ENCODE measurements at regions not wholly inside any gene's neighbourhood (a gene's known extent, or its start where the extent isn't known, plus 50 kb on each side); places are given as distances from the start of the nearest gene placed in this dataset.

DNA sequence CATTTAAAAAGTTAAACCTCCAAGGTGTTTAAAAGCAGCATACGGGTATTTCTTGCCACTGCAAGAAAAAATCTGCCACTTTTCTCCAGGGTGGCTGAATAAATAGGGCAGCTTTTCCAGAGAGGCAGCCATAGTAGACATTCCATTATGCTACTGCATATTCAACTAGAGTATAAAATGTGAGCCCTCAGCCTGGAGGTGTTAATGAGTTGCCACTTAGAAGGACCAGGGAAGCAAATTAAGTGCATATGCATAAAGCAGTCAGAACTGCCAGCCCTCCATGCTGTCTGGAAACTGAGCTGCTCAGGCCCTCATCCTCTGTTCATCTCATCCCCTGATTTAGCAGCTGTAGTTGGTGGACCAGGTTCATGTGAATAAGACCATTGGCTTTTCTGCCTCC lies 99.4 kb downstream of the DIRAS3 start:
- DNase-seq, result no peak
- intact Hi-C loops (cut with DNase I), result no loop called here
- ATAC-seq, result no peak

DNA sequence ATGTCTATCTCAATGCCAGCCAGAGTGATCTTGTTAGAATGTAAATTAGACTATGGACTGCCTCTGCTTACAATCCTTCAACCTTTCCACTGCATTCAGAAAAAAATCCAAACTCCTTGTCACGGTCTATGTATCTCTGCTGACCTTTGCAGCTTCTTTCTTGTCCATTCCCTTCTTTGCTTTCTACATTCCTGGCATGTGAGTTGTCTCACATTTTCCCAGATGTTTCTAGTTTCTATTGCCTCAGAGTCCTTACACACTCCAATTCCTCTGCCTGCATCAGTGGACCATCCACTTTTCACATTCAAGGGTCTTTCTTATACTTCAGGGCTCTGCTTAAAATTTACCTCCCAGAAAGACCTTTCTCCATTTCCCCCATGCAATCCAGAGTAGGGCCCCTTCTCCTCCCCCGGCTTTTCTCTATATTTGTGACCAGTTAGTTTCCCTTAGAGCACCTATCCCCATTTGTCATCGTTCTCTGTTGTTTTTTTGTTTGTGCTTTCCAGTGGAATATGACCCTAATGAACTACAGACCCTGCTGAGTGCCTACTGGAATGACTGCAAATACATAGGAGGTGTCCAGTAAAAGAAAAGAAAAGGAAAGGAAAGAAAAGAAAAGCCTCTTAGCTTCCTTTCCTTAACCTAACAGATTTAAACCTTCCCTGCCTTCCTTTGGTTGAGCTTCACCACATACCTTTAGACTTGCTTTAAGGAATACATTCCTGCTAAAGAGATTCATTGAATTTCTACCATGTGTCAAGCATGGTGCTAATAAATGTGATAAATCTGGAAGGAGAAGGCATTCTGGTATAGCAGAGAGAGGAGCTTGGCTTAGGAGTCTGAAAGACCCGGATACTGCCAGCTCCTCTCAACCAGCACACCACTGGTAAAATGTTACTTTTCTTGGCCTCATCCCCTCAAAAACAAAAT lies 102.0 kb downstream of the DIRAS3 start:
- ATAC-seq, result no peak

GRCh38 chr1:67947114-67947513 lies 103.3 kb downstream of the DIRAS3 start:
- DNase-seq (no peak), ATAC-seq (peak; percentile 44 to 67)
- intact Hi-C loops (cut with DNase I), result no loop called here

More for the DNA sequence above, 102.0 kb downstream of the DIRAS3 start:
- no peak for DNase-seq
- intact Hi-C loops (cut with DNase I), result no loop called here

DNA sequence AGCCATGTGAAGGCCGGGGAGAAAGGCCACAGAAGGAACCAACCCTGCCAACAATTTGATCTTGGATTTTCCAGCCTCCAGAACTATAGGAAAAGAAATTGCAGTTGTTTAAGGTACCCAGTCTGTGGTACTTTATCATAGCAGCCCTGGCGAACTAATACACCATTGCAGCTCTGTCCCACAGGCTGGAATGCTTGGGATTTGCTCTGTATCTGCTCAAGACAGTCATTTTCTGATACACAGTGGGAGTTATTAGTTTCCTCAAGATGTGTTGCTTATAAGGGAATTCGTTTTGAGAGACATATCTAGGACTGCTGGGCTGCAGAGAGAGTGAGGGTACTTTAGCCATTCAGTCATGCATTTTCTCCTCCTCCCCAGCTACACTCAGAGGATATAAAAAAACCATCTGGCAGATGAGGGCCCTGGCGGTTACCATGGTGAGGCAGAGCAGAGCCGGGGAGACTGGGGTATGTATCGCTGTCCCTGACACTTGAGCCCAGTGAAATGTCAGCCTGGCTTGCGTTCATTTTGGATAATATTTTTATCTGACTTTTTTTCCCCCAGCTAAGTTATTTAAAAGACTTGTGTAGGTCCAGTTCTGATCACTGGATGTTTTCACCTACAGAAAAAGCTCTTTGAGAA lies 104.6 kb downstream of the DIRAS3 start:
- peak; percentile 76 to 94 for ATAC-seq
- intact Hi-C loops (cut with DNase I), result no loop called here
- peak; percentile 26 for DNase-seq

DNA sequence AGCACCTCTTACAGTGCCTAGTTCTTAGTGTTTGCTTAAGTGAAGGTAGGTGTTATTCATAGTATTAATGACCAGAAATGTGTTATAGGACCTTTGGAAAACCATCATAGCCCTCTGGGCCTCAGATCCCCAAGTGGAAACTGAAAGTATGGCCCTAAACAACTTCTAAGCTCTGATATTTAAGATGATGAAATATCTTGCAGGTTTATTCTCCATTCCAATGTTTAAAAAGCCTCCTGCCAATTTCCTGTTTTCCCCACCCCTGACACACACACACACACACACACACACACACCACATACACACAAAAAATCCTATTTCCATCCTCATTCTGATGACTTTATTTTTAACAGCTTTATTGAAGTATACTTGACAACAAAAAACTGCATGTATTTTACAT lies 108.2 kb downstream of the DIRAS3 start:
- intact Hi-C loops (cut with DNase I), result no loop called here
- ATAC-seq, result no peak

DNA sequence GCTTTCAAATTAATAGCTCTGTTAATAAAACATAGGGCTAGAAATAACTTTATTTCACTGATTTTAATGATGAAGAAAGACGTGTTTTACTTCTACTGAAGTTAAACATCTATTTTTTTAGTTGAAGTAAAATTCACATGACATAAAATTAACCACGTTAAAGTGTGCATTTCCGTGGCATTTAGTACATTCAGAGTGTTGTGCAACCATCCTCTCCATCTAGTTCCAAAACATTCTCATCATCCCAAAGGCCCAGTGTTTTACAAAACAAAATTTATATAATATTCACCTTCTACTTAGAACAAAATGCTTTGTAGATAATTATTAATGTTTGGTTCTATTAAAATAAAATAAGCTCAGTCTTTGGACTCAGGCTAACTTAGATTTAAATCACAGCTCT lies 108.5 kb upstream of the GNG12 start:
- ATAC-seq (no peak), DNase-seq (no peak)
- intact Hi-C loops (cut with DNase I), result no loop called here

More for the DNA sequence above, 108.2 kb downstream of the DIRAS3 start:
- DNase-seq, result no peak

DNA sequence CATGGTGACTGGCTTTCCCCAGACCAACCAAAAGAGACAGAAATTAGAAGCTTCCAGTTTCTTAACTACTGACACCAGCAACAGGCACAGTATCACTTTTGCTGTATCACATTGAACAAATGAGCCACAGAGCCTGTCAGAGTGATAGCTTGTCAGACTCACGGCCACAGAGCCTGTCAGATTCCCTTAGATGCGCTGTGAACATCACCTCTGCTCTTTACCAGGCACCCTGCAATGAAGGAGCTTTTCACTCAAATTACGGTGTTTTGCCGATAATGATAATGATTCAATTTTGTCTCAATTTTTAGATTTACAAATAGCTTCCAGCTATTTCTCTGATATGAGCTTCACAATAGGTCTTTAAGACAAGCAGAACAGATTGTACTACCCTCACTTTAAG lies 107.9 kb upstream of the GNG12 start:
- intact Hi-C loops (cut with DNase I), result no loop called here
- ATAC-seq (no peak), DNase-seq (no peak)

GRCh38 chr1:67939942-67940341 lies 106.7 kb upstream of the GNG12 start:
- ATAC-seq (peak; percentile 25 to 47), DNase-seq (no peak)
- intact Hi-C loops (cut with DNase I), result no loop called here

DNA sequence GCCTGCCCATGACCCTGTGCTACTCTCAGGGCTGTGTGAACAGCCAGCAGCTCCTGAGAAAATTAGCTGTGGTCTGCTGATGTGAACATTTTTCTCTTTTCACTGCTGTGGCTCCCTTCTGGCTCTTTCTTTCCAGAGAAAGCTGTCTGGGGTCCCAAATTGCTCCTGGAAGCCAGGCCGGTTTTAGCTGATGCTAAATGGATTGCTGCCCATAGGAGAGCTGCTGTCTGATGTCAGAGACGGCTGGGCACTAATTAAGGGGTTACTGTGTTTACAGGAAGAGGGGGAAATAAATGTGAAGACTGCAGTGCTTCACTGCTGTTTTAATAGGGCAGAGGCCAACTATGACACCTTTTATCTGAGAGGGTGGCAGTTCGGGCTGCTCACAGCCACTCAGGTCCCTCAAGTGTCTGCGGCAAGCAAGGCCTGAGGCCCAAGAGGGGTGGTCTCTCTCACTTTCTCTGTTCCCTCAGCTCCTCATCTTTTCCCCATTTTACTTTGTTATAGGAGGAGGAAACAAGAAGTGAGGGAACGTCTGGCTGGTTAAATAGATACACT lies 106.0 kb upstream of the GNG12 start:
- intact Hi-C loops (cut with DNase I), result no loop called here
- ATAC-seq, result peak; percentile 58 to 69
- DNase-seq, result no peak

GRCh38 chr1:67937651-67938050 lies 104.4 kb upstream of the GNG12 start:
- ATAC-seq (peak in 1 of 2 donors; percentile 68), DNase-seq (no peak)
- intact Hi-C loops (cut with DNase I), result no loop called here

DNA sequence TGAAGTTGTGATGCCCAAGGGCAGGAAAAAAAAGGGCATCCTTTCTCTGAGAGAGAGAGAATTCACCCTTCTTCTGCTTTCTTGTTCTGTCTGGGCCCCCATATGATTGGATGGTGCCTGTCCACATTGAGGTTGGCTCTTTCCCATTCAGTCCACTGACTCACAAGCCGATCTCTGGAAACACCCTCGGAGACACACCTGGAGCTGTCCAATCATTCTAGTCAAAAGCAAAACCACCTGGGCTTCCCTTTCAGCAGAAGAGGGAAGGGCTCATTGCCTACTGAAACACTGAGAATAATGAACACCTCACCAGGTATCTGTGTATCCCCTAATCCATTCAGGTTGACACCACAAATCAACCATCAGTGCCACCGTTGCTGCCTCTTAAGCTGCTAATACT lies 103.7 kb upstream of the GNG12 start:
- DNase-seq (no peak), ATAC-seq (no peak)
- intact Hi-C loops (cut with DNase I), result no loop called here

DNA sequence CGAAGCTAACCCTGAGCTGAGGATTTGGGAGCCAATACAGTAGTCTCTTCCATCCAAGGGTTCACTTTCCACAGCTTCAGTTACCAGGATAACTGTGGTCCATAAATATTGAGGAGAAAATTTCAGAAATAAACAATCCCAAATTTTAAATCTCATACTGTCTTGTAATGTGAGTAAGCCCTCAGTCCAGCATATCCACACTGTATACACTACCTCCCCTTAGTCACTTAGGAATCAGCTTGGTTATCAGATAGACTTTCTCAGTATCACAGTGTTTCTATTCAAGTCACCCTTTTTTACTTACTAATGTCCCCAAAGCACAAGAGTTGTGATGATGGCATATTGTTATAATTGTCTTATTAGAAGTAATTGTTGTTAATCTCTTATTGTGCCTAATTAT lies 102.3 kb upstream of the GNG12 start:
- intact Hi-C loops (cut with DNase I), result no loop called here
- ATAC-seq (no peak), DNase-seq (no peak)

DNA sequence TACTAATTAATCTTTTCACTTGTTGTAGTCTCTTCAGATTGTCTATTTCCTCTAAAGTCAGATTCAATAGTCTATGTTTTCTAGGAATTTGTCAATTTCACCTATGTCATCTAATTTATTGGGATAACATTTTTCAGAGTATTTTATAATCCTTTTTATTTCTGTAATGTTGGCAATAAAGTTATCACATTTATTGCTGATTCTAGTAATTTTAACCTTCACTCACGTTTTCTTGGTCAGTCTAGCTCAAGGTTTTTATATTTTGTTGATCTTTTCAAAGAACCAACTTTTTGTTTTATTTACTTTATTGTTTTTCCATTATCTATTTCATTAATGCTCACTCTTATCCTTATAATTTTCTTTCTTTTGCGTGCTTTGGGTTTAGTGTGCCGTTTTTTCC lies 97.9 kb upstream of the GNG12 start:
- no peak for ATAC-seq
- intact Hi-C loops (cut with DNase I), result no loop called here

DNA sequence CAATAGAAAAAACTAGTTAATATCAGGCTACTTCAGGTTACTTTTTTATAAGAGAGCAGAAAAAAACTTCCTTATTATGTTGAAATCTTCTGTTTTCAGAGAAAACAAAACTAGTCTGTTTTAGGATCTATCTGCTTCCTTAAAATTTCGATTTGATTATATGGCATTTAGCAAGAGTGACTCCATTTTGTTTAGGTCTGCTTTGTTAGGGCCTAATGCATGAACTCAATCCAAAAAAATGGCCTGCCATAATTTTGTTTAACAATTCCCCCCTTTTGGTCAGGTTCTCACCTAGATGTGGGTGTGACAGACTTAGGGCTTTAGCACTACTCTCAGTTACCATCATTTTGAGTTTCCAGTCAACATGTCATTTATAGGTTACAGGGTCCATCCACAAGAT lies 89.8 kb upstream of the GNG12 start:
- intact Hi-C loops (cut with DNase I), result no loop called here
- ATAC-seq (no peak), DNase-seq (no peak)

More for the DNA sequence above, 97.9 kb upstream of the GNG12 start:
- DNase-seq, result no peak

- intact Hi-C loops (cut with DNase I), result no loop called here
- no peak for DNase-seq
Measured at GRCh38 chr1:67921725-67922489, 88.6 kb upstream of the GNG12 start.

GRCh38 chr1:67919274-67920072 lies 86.2 kb upstream of the GNG12 start:
- ATAC-seq (no peak), DNase-seq (no peak)
- intact Hi-C loops (cut with DNase I), result no loop called here

More at GRCh38 chr1:67921725-67922489, 88.6 kb upstream of the GNG12 start:
- ATAC-seq, result no peak

DNA sequence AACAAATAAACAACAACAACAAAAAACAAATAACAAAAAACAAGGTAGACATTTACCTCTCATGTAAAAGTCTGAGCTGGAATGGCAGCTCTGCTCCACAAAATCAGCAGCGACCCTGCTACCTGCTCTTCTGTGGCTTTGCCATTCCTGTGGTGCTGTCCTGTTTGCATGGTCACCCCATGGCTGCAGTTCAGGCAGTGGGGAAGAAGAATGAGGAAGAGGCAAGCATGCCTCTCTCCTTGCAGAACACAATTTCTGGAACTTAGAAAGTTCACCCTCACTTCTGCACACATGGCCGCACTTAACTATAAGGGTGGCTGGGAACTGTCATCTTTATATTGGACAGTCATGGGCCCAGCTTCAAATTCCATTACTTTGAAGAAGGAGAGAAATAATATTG lies 84.8 kb upstream of the GNG12 start:
- DNase-seq (no peak), ATAC-seq (no peak)
- intact Hi-C loops (cut with DNase I), result no loop called here

DNA sequence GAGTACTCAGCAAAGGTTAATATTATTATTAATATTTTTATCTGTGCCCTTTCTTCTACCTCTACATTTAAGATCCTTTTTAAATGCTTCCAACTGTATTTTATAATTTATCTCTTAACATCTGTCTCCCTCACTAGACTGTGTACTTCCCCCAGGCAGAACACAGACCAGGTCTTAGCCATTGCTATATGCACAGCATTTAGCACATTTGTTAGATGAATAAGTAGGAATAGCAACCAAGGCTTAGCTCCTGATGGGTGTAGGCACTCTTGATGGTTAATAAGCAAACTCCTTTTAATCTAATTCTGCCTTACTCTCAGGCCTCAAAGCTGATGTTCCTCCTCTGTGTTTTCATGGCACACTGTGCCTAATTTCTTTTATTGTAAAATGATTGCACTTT lies 83.7 kb upstream of the GNG12 start:
- intact Hi-C loops (cut with DNase I), result no loop called here
- ATAC-seq (no peak), DNase-seq (no peak)
